HEK293 (cell line): ENCODE measurements at regions not wholly inside any gene's neighbourhood (a gene's known extent, or its start where the extent isn't known, plus 50 kb on each side); places are given as distances from the start of the nearest gene placed in this dataset.

Experiments used
- CTCF ChIP-seq: fragments of 450-650 bp; formaldehyde crosslinking; IDR thresholded peaks from 2 replicates; pipeline ENCODE4 v1.5.1; 2016; ENCODE audit warnings: missing biosample characterization, missing genetic modification characterization
- IKZF3 ChIP-seq: fragments of 450-650 bp; IDR thresholded peaks from 2 replicates; pipeline ENCODE4 v1.5.0; 2018; ENCODE audit warnings: missing biosample characterization, mild to moderate bottlenecking, missing genetic modification characterization, moderate library complexity
- KLF8 ChIP-seq: fragments of 450-650 bp; formaldehyde crosslinking; IDR thresholded peaks from 2 replicates; pipeline ENCODE4 v1.5.1; 2016; ENCODE audit warnings: missing biosample characterization, missing genetic modification characterization
- YY1 ChIP-seq: fragments of 450-650 bp; formaldehyde crosslinking; IDR thresholded peaks from 2 replicates; pipeline ENCODE4 v1.5.1; 2018; ENCODE audit warnings: missing biosample characterization, missing genetic modification characterization
- ZBTB49 ChIP-seq: fragments of 450-650 bp; formaldehyde crosslinking; IDR thresholded peaks from 2 replicates; pipeline ENCODE4 v1.5.1; 2016; ENCODE audit warnings: missing biosample characterization, missing genetic modification characterization, low read depth
- ZNF23 ChIP-seq: fragments of 450-650 bp; formaldehyde crosslinking; IDR thresholded peaks from 2 replicates; pipeline ENCODE4 v1.5.1; 2016; ENCODE audit warnings: missing biosample characterization, missing genetic modification characterization, borderline replicate concordance
- ZNF692 ChIP-seq: fragments of 450-650 bp; formaldehyde crosslinking; IDR thresholded peaks from 2 replicates; pipeline ENCODE4 v1.5.1; 2016; ENCODE audit warnings: missing biosample characterization, missing genetic modification characterization
- ZNF704 ChIP-seq: fragments of 450-650 bp; formaldehyde crosslinking; IDR thresholded peaks from 2 replicates; pipeline ENCODE4 v1.5.1; 2016; ENCODE audit warnings: missing biosample characterization, missing genetic modification characterization
- ZNF76 ChIP-seq: fragments of 450-650 bp; formaldehyde crosslinking; IDR thresholded peaks from 2 replicates; pipeline ENCODE4; 2016; ENCODE audit warnings: low read depth, missing biosample characterization, missing genetic modification characterization, borderline replicate concordance
- TF ChIP-seq, protein P1 (sequence below): fragments of 450-650 bp; formaldehyde crosslinking; optimal IDR thresholded peaks from 2 replicates; pipeline ENCODE3; 2016; ENCODE audit warnings: missing biosample characterization, mild to moderate bottlenecking, missing genetic modification characterization
- TF ChIP-seq, protein P2 (sequence below): fragments of 450-650 bp; formaldehyde crosslinking; IDR thresholded peaks from 2 replicates; pipeline ENCODE4 v1.5.1; 2016; ENCODE audit warnings: missing biosample characterization, missing genetic modification characterization

GRCh38 chr4:100339870-100340269, 149.6 kb upstream of the DDIT4L start:
- no peak for TF ChIP-seq CTCF (tag by site-specific recombination)
- TF ChIP-seq ZNF76 (tag by site-specific recombination): no peak
- no peak for TF ChIP-seq ZNF23 (tag by site-specific recombination)
- TF ChIP-seq ZBTB49 (tag by site-specific recombination): no peak
- no peak for TF ChIP-seq YY1 (tag by site-specific recombination)
- no peak for TF ChIP-seq KLF8 (tag by site-specific recombination)
- no peak for TF ChIP-seq IKZF3
- TF ChIP-seq, protein P1, sequence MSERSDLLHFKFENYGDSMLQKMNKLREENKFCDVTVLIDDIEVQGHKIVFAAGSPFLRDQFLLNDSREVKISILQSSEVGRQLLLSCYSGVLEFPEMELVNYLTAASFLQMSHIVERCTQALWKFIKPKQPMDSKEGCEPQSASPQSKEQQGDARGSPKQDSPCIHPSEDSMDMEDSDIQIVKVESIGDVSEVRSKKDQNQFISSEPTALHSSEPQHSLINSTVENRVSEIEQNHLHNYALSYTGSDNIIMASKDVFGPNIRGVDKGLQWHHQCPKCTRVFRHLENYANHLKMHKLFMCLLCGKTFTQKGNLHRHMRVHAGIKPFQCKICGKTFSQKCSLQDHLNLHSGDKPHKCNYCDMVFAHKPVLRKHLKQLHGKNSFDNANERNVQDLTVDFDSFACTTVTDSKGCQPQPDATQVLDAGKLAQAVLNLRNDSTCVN (tag by site-specific recombination): no peak
- TF ChIP-seq, protein P2, sequence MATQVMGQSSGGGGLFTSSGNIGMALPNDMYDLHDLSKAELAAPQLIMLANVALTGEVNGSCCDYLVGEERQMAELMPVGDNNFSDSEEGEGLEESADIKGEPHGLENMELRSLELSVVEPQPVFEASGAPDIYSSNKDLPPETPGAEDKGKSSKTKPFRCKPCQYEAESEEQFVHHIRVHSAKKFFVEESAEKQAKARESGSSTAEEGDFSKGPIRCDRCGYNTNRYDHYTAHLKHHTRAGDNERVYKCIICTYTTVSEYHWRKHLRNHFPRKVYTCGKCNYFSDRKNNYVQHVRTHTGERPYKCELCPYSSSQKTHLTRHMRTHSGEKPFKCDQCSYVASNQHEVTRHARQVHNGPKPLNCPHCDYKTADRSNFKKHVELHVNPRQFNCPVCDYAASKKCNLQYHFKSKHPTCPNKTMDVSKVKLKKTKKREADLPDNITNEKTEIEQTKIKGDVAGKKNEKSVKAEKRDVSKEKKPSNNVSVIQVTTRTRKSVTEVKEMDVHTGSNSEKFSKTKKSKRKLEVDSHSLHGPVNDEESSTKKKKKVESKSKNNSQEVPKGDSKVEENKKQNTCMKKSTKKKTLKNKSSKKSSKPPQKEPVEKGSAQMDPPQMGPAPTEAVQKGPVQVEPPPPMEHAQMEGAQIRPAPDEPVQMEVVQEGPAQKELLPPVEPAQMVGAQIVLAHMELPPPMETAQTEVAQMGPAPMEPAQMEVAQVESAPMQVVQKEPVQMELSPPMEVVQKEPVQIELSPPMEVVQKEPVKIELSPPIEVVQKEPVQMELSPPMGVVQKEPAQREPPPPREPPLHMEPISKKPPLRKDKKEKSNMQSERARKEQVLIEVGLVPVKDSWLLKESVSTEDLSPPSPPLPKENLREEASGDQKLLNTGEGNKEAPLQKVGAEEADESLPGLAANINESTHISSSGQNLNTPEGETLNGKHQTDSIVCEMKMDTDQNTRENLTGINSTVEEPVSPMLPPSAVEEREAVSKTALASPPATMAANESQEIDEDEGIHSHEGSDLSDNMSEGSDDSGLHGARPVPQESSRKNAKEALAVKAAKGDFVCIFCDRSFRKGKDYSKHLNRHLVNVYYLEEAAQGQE (tag by site-specific recombination): no peak
- no peak for TF ChIP-seq ZNF704 (tag by site-specific recombination)
- TF ChIP-seq ZNF692 (tag by site-specific recombination): no peak
